GM04503 (cell line): ENCODE measurements at regions not wholly inside any gene's neighbourhood (a gene's known extent, or its start where the extent isn't known, plus 50 kb on each side); places are given as distances from the start of the nearest gene placed in this dataset.
A peak's percentile ranks its signal among the peaks of the same experiment; 100 is the strongest.
"Not testable (repeated sequence)": the region's sequence is repeated elsewhere in the genome, so short reads cannot be mapped to it uniquely, and the experiment has no call there.

Experiments used
- DNase-seq: peaks from one replicate; pipeline ENCODE4 v3.0.0-alpha.2; 2012; ENCODE audit warnings: low read depth

DNA sequence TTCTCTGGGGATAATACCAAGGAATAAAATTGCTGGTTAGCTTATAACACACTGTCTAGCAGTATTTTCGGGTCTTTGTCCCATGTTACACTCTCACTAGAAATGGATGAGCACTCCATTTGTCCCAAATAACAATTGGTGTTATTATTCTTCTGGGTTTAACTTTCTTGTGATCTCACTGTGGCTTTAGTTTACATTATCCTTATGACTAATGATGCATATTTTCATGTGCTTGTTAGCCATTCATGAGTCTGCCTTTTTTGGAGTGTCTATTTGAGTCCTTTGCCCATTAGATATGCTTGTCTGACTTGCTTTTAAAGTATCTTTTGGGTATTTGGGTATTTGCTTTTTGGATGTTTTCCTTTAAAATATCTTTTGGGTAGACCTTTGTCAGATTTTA lies 372.9 kb upstream of the TENM3 start:
- no peak for DNase-seq

- no peak for DNase-seq
Observed at GRCh38 chr4:181874602-181875001, 368.6 kb upstream of the TENM3 start.

DNA sequence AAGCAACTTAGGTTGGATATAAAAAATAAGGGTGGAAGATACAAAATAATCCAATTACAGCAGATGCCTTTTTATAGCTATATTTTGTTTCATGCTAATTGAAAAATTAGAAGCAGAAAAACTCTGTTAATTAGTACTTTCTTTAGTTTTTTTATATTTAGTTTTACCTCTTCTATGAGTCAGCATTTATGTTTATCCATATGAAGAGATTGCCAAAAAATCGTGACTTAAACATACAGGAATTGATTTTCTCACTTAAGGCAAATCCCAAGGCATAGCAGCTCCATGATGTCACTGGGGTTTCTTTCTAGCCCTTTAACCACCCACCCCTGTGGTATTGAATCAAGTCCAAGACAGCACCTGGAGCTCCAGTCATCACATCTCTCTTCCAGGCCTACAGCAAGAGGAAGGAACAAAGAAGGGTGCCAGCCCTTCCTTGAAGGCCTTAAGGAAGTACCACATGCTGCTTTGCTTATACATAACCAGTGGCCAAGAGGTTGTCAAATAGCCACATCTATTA lies 365.8 kb upstream of the TENM3 start:
- DNase-seq: no peak

GRCh38 chr4:181890031-181890430 lies 353.2 kb upstream of the TENM3 start:
- DNase-seq: no peak

DNA sequence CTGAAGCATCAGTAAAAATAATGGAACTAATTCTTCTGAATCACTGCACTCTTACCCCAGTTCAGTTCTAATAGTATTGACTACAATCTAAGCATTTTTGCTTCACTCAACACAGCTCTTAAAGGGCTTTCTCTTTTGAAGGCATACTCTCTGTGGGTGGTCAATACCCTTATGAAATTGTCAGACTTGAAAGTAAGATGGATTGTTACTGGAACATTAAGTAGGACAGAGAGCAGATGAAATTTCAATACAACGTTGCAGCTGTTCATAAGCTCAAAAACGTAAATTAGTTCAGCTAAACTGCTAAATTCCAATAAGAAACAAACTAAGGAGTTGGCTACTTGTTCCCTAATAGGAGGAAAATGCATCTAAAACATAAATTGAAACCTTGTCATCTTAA lies 352.3 kb upstream of the TENM3 start:
- no peak for DNase-seq

GRCh38 chr4:181896614-181897013 lies 346.6 kb upstream of the TENM3 start:
- no peak for DNase-seq

DNA sequence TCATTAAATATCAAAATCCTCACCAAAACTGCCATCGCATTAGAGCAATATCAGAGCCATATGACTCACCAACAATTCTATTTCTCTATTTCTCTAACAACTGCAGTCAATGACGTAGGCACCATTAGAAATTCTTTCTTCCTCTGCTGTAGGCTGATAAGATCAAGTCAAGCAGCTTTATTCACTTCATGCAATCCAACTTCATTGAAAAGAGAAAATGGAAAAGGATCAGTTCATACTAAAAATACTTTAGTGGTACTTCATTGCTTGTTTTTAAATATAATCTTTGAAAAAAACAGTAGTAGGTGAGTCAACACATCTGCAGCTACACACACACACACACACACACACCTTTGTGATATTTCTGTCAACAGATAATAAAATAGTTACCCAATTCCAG lies 345.3 kb upstream of the TENM3 start:
- DNase-seq: no peak

DNA sequence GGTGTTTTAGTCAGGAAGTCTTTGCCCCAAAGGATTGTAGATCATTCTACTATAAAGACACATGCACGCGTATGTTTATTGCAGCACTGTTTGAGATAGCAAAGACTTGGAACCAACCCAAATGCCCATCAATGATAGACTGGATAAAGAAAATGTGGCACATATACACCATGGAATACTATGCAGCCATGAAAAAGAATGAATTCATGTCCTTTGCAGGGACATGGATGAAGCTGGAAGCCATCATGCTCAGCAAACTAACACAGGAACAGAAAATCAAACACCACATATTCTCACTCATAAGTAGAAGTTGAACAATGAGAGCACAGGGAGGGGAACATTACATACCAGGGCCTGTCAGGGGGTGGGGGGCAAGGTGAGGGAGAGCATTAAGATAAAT lies 340.8 kb upstream of the TENM3 start:
- not testable (repeated sequence) for DNase-seq

GRCh38 chr4:181905708-181906107 lies 337.5 kb upstream of the TENM3 start:
- DNase-seq: no peak

DNA sequence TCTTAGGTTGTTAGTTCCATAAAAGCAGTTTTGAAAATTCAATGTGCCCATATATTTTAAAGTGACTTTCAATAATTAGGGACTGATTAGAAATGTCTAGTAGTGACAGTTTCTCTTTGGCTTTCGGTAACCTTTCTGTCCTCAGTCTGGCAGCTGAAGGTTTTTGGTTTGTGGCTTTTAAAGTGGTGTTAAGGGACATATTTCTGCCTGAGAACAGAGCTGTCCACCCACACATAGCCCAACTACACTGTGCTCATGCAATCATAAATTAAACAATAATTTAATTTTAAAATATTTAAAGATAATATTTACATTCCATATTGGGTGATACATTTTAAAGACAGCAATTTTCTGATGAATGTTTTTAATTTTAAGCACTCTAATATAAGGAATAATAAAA lies 335.0 kb upstream of the TENM3 start:
- no peak for DNase-seq

DNA sequence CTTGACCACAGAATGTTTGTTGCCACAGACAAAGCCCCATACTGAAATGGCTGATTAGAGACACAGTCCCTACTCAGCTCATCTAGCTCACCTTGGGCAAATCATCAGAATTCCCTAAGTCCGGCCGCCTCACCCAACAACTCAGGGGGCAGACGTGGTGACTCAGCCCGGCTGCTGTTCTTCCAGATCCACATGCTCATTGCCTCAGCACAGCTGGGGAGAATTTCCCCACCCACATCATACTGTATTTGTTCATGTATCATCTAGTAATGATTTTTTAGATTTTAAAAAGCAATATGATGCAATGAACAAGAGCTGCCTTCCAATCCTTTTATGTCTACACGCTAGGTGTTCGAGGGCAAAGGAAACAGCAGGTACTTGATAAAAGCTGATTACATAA lies 333.8 kb upstream of the TENM3 start:
- peak; percentile 12 for DNase-seq

DNA sequence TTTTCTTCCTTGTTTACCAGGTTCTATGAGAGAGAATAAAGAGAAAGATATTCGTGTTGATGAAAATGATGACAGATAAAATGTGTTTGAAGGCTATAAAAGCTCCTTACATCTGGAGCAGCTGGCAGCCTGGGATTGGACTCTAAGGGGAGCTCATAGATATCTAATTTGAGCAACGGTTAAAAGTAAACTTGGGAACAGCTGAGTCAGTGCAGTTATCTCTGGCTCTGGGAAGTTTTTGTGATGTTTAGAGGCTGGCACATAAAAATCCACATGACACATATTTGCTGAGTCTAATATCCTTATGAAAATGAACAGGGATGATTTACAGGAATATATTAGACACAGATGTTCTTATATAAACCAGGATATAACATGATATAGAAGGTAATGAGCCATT lies 331.8 kb upstream of the TENM3 start:
- no peak for DNase-seq

- no peak for DNase-seq
Observed at GRCh38 chr4:181933471-181933870, 309.7 kb upstream of the TENM3 start.

- no peak for DNase-seq
Observed at GRCh38 chr4:181938631-181939030, 304.6 kb upstream of the TENM3 start.

DNA sequence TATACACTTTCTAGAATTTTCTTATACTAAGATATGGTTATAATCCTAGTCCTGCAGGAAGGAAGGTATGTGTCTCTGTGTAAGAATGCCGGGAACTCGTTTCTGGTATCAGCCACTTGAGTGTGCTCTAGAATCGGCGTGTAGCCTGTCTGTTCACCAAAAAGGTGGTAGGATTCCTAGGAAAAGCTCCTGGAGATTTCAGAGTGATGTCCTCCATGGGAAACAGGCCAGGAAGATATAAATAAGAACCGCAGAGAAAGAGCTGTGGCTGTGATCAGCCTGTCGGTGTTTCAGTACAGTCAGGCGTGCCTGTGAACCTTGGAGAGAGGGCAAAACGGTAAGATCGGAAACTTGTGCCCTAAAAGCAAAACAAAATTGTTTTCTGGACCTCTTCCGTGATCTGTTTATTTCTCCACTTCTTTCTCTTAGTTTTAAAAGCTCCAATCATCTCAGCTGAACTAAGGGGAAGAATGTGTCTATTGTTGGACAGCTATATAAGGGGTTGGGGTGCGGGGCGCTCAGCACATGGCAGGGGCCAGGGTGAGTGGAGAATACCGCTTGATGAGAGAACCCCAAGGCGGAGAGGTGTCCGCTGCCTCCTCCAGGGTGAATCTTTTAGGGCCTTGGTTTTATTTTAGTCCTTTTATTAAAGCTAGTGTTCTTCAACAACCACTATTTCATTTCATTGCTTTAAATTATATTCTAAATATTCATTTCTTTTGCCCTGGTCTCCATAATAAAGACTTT lies 303.8 kb upstream of the TENM3 start:
- DNase-seq: no peak

DNA sequence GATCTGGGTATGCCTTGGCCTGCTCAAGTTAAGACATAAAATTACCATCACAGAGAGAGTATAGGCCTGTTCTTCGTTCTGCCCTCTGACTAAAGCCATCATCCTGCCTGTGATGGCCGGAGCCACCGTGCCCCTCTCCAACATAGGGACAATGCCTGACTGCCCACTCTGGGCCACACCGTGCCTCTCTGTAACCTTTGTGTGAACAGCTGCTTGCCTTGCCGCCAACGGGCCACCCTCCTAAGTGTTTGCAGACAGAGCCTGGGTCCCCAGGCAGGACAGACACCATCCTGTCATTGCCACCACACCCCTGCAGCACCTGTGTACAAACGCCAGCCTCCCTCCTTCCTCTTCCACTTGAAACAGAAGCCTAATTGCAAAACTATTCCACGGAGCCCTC lies 298.7 kb upstream of the TENM3 start:
- no peak for DNase-seq

GRCh38 chr4:181946902-181947301 lies 296.3 kb upstream of the TENM3 start:
- no peak for DNase-seq

- DNase-seq: no peak
Observed at GRCh38 chr4:181948839-181949382, 294.3 kb upstream of the TENM3 start.

DNA sequence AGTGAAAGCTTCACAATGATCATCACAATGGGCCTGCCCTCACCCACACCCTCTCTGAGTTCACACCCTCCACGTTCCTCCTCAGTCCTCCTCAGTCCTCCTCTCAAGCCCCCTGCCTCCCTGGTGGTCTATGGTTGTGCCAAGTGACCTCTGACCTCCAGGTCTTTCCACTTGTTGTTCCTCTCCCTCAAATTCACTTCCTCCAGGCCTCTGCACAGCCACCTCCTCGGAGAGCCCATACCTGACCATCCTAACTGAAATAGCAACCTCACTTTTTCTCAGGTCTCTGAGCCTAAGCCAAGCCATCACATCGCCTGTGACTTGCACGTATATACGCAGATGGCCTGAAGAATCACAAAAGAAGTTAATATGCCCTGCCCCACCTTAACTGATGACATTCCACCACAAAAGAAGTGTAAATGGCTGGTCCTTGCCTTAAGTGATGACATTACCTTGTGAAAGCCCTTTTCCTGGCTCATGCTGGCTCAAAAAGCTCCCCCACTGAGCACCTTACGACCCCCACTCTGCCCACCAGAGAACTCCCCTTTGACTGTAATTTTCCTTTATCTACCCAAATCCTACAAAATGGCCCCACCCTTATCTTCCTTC lies 293.4 kb upstream of the TENM3 start:
- no peak for DNase-seq

GRCh38 chr4:181950372-181951127 lies 292.7 kb upstream of the TENM3 start:
- DNase-seq: no peak

GRCh38 chr4:181951265-181951664 lies 291.9 kb upstream of the TENM3 start:
- DNase-seq: no peak

GRCh38 chr4:181952478-181952877 lies 290.7 kb upstream of the TENM3 start:
- peak; percentile 70 for DNase-seq

- no peak for DNase-seq
Observed at GRCh38 chr4:181956512-181956911, 286.7 kb upstream of the TENM3 start.
